ENCODE measurements at regions not wholly inside any gene's neighbourhood (a gene's known extent, or its start where the extent isn't known, plus 50 kb on each side); places are given as distances from the start of the nearest gene placed in this dataset.

DNA sequence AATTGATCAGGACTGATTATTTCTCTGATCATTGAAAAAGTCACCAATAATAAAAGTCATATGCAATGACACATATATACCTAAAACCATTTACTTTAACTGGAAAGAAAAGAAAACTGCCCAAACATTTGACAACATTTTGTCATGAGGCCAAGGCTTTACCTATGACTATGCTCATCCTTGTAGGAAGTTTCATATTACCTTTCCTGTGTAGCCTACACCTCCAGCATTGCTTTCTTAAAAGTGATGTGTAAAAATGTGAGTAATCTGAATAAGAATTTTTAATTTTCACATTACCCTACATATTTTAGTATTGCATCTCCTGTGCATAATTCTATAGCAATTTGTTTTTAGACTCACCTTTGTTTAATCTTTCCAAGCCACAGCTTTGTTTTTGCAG is 419.8 kb upstream of the FIGN start:
- DNase-seq = no peak

DNA sequence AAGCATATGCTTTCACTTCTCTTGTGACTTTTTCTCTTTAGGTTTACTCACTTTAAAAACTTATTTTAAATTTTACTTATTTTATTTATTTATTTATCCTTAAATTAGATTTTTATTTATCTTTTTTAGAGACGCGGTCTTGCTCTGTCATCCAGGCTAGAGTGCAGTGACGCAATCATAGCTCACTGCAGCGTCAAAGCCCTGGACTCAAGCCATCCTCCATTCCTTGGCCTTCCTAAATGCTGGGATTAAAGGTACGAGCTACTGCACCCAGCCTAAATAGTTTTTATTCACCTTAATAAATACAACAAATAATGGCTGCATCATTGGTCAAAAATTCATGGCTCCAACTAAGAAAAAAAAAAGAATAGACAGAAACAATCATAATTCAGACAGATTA is 415.7 kb upstream of the FIGN start:
- no peak for DNase-seq

DNA sequence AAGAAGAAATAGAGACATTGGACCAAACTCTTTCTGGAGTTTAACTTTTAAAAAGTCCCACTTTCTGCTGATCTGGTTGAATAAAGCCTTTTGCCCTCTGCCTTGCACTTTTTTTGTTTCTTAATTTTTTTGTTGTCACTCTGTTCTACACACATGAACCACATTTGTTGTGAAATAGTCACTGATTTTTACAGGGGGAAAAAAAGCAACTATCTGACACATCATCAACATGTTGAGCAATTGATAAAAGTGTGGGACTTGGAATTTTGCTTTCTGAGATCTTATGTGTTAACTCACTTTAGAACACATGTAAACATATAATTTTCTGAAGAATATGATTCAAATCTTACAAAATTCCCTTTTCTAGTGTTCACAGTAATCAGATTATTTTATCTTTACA is 414.8 kb upstream of the FIGN start:
- peak; percentile 11 for DNase-seq

DNA sequence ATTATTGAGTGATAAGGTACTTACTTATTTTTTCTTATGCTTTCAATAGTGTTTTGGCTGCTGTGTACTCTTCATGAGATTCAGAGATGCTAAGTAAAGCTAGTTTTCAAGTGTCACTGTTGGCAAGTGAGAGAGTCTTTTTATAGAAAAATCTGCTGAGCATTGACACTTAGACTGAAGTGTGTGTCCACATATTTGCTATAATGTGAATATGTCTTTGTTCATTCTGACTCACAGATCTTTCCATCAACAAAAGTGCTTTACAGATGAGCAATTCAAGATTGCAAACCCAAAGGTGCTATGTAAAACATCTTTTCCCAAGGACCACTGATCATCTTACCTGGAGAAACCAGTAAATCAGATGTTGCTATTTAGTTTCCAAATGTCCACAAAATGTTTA is 410.6 kb upstream of the FIGN start:
- peak; percentile 54 for DNase-seq

DNA sequence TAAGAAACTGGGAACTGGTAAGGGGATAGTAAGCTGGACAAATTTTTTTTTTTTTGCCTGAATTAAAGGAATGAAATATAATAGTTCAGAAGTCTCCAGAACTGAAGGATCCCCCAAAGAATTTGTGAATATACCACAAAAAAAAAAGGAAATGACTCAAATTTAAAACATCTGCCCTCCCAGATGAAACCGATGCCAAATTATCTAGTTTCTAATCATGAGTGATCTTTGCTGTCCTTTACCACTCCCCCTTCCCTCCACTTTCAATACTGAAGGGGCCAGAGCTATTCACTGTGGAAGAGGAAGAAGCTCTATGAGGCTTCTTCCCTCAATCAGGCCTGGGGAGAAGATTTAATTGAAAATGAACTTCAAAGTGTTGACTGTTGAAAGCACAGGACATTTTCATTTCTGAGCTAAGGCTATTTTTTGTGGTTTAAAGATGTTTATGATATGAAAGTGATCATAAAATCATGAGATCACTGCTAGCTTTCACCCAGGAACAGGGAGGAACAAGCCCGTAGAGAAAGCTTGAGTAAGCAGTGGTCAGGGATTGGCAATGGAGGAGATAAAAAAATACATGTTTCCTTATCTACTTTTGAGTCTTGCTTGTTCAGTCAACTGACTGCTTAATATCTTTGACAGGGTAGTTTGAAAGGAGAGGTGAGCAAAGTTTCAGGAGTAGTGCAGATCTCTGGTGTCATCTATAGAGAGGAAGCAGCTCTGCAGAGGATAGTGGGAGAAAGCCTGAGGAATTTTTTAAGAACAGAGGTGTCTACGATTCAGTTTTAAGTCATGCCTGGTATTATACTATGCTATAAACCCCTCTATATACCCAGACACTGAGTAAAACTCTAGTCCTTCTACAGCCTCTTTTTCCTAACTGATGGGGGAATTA is 409.5 kb upstream of the FIGN start:
- DNase-seq = peak; percentile 81

DNA sequence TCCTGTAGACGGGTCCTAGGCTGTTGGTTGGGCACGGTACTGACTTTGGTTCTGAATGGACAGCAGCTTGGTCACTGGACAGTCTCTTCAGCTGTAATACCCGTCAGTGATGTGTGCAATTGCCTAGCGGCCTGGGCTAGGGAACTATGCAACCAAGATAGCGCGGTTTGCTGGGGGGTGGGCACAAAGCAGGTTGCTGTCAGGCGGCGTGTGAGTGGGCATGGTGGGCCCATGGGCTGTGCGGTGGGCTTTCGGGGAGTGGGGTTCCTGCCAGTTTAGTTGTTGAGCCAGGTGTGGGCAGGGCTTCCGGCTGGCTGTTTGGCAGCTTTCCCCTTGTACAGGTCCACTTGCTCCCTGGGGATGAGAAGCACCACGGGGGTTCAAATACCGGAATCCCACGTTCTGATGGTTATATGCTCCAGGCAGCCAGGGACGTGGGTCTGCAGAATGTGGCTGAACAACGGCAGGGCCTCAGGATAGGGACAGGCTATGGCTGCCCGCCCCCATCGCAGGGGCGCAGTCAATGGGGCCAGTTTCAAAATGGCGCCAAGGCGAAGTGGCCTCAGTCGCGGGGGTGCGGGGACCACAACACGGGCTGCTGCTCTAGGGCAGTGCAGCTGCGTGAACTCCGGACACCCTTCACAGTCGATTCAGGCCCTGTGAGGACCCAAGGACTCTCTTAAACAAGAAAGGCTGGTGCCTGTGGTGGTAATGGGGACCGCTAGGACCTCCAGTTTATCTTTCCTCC is 407.5 kb upstream of the FIGN start:
- DNase-seq = no peak

DNA sequence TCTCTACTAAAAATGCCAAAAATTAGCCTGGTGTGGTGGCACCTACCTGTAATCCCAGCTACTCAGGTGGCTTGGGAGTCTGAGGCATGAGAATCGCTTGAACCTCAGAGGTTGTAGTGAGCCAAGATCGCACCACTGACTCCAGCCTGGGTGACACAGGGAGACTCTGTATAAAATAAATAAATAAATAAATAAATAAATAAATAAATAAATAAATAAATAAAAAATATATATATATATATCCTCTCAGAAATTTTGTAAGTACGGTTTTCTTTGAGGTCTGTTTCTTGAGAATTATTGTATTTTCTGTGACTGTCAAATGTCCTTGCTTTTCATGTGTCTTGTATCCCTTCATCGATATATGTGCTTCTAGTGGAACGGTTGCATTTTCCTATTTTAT is 406.9 kb upstream of the FIGN start:
- DNase-seq = no peak

DNA sequence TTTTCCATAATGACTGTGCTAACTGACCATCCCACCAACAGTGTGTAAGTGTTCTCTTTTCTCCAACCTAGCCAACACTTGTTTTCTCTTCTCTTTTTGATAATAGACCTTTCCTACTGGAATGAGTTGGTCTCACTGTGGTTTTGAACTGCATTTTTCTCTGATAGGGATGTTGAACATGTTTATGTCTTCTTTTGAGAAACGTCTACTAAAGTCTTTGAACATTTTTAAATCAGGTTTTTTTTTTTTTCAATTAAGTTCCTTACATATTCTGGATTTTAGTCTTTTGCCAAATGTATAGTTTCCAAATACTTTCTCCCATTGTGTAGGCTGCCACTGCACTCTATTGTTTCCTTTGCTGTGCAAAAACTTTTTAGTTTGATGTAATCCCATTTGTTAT is 405.5 kb upstream of the FIGN start:
- peak; percentile 11 for DNase-seq

DNA sequence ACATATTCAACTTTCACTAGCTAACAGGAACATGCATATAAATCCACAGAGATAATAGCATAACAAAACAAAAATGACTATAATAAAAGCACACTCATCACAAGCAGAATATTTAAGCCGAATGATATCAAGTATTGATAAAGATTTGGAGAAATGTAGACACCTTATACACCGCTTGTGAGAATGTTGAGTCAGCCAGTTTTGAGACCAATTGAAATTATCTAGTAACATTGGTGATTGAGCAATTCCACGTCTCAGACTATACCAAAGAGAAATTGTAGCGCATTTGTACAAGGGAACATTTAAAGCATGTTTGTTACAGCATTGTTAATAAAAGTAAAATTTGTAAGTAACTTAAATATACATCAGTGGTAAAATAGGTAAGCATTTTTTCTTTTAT is 402.9 kb upstream of the FIGN start:
- DNase-seq = no peak

DNA sequence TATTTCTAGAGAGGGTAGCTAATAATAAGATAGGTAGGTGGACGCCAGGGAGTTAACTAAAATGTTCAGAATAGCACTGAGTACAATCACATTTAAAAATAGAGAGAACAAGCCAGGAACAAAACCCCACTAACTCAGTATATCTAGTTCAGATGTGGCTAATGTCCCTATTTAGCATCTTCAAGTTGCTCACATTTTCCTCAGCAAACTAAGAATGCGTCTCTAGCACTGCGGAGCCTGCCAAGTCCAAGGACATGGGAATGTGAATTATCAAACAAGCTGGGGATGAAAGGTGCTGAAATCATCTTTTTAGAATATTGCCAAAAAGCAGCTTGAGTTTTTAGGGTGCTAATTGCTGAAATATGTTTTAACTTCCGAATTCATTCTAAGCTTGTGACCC is 398.5 kb upstream of the FIGN start:
- peak; percentile 33 for DNase-seq

DNA sequence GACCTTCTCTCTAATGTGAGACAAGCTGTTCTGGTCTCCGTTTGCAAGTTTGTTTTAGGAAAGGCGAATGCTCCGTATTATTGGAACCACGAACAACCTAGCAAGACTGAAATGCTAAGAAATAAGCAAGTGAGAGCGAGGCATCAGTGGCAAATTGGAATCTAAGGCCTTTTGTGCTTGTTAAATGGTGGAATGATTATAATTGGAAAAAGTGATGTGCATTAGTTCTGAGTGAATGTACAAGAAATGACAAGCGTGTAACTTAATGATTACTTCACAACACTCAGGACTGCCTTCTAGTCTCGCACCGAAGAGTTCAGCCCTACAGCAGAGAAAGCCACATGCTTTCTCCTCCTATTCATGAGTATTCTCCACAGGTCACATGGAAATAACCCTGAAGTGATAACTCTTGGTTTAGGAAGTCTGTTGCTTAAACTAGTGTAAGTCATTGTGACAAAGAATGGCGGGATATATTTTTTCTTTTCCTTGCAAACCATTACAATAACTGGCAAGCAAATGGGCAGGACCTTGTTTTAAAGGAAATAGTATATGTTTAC is 392.2 kb upstream of the FIGN start:
- no peak for DNase-seq

DNA sequence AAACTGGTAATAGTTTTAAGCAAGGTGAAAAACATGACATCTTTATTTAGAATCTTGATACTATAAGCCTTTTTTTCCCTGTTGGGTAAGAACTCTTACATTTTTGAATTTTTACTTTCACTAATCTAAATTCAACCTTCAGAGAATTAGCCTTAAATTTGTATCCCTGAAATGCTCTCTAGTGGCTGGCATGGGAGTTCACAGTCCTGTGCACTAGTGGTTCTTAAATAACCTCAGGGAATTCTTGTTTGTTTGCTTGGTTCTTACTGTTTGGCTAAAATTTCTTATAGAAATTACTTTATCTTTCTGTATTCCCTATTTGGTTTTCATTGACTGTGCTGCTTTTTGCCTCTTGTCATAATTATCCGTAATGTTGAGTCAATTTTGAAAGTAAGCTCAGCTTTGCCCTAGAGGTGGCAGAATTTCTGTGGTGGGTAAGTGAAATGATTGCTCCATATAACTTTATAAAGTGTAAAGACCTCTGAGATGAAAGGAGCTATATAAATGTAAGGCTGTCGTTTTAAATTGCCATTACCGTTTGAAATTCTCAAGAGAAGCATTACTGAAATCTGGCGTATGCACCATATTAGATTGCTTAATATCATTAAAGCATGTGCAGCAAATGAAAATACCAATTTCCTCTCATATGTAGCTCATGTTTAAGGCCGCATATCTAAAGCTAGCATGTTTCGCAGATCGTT is 391.3 kb upstream of the FIGN start:
- peak; percentile 10 for DNase-seq

DNA sequence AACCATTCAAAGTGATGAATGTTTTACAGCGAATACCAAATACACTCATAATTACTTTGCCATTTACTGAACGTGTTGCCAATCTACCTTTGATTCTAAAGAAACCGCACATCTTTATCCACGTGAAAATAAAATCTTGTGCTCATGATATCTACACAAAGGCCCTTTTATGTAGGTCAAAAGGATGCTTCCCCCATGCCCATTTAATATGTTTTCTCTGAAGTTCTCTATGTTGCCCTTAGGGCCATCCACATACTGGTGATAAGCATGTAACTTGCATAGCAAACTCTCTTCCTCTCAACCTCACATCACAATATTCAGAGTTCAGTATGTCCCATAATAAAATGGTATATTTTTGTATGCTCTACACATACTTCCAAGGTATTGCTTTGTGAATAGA is 380.0 kb upstream of the FIGN start:
- no peak for DNase-seq

DNA sequence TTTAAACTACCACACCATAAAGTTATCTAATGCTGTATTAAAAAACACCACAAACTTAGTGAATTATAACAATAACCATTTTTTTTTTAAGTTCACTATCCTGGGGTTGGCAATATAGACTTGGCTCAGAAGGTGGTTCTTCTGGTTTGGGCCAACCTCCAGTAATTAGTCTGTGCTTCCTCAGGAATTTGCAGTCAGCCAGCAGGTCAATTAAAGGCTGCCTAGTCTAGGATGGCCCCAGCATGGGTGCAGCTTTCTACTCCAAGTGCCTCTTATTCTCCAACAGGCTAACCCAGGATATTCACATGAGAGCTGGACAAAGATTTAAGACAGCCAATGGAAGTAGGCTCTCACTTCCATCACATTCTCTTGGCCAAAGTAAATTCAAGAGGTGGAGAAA is 379.1 kb upstream of the FIGN start:
- no peak for DNase-seq

DNA sequence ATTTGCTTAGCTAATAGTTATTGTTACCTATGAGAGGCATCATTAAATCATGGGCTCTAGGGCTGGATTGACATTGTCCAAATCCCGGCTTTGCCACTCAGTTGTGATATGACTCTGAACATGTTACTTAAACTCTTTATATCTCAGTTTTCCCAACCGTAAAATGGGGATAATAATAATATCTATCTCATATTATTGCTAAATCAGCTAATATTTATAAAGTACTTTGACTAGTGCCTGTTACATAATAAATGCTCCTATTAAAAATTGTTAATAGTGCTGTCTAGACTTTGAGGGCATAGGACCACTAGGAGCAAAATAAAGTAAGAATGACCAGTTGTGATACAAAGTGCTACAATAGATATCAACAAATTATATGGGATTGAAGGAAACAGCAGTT is 376.3 kb upstream of the FIGN start:
- no peak for DNase-seq

DNA sequence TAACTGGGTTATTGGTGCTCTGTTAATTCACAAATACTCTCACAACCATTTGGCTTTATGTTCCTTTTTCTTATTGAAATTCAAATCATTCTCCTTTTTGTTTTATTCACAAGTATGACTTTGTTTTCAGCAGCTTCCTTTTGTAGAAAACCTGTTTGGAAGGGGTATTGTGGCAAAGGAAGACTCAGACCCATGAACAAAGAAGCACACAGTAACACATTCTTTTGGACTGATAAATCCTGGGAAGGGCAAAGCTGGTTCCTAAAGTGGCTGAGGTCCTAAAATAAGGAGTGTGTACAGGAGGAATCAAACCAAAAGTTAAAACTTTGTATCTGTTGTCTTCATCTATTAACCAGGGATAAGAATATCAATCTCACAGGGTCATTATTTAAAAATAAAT is 374.7 kb upstream of the FIGN start:
- DNase-seq = no peak

DNA sequence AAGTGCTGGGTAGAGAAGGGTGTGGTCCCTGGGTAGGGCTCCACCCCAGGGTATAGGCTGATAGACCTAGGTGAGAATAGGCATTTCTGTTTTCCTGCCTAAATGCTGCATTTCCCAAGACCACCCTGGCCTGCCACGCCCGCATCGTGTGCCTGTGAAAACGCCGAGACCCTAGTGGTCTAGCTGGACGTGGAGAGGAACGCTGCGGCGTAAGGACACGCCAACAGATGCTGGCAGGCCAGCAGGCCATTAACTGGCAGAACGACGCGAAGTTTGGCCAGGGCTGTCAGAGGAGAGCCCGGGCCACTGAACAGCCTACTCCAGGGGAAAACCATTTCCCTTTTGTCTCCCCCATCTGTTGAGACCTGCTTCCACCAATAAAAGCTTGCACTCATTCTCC is 373.2 kb upstream of the FIGN start:
- no peak for DNase-seq

DNA sequence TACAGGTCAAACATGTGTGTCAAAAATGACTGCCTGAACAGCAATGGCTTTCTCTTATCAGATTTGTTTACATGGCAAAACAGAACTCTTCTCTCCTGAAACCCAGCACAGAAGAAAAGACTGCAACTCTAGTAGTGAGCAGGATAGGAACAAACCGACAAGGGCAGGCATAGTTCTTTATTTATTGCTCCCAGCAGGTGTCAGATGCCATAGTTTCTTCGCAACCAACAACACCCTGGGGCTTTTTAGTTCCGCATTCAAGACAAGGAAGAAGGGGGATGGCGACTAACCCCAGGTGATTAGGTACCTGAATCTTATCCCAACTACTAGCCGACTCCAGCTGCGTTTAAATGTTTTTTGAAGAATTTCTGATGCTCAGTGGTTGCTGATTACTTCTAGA is 367.5 kb upstream of the FIGN start:
- no peak for DNase-seq

DNA sequence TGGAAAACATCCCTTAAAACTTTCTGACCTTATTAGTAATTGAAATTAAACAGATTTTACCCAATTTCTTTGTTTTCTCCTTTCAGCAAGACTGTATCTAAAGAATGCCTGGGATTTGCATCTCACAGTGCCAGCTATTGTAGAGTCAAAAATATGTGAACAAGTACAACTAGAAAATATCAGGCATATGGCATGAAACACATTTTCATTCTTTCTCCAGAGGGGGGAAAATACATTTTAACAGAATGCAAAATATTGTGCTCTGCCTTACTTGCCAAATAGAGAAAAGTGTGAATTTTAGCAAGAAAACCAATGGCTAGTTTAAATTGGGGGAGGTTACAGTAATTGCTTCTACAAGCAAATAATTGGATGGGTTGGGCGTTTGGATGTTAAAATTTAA is 366.6 kb upstream of the FIGN start:
- no peak for DNase-seq

DNA sequence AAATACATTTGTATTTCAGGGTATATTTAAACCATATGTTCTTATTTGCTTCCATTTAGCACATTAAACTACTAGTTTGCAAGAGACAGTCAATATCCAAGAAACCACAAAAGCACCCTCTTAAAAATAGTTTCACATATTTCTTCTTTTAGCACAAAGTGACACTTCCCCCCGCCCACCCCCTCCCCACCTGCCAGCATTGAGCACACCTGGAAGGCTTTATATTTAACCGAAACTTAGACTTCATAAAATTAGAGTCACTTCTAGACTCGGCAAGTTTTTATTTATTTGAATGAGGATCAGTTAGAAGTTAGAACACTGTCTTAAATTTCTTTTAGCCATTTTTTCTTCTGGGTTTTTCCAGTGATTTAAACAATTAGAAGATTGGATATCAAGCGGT is 355.9 kb upstream of the FIGN start:
- DNase-seq = no peak

DNA sequence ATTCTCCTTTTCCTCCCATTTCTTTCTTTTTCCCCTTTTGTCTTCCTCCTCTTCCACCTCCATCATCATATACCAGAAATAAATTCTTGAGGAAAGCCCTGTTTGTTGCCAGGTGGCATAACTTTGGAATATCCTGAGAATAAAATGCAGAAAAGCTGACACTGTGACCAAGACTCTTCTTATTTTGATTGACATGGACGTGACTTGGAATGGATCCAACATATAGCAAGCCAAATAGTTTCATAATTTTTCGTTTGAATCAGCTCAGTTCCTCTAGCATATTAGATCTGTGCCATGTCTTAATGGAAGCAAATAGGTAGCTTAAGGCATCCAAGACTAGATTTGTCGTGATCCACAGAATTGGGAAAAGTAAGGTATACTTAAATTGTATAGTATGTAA is 354.7 kb upstream of the FIGN start:
- DNase-seq = no peak

DNA sequence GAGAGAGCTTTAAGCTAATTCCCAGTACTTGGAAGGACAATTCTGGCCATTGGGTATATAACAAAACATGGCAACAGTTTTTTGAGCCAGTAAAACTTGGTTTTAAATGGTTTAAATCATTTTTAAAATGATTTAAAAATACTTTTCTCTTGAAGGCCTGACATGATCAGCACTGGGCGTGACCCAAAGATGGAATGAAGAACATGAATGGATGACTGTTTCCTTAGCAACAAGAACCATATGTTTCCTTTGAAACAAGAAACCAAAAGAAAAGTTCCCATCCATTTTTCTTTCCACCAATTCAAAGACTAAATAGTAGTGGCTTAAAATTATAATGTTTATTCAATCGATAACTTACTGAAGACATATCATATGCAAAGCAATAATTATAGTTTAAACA is 348.3 kb upstream of the FIGN start:
- peak; percentile 8 for DNase-seq

DNA sequence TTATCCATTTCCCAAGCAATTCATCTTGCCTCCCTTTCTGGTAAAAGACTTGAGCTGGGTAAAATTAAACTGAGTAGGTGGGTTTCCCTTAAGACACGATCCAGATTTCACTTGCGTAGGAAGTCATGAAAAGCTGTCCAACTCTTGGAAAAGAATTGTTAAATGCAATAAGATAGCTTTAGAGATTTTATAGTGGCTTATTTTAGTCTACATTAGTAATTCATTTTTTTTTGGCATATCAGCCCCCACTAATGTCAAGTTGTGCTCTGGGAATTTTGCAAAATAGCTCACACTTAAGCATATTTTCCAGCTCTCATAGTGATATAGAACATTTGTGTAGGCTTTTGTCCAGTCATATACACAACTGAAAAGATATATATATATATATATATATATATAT is 344.7 kb upstream of the FIGN start:
- no peak for DNase-seq

DNA sequence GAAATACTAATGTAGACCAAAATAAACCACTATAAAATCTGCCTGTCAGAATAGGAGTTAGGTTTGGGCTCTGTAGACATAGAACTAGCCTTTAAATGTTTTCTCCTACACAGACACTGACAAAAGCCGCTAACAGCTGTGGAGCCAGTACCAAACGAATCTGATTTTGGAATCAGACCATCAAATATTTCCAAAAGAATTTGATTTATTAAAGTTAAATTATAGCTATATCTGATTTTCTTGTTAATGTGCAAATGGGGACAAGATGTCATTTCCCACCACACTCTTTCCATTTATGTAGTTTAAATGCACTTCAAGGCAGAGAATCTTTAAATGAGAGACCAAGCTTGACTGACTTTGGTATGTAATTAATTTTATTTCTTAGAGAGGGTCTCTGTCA is 343.4 kb upstream of the FIGN start:
- no peak for DNase-seq
